Dermis blood vessel endothelial cell (primary cell): ENCODE measurements at regions not wholly inside any gene's neighbourhood (a gene's known extent, or its start where the extent isn't known, plus 50 kb on each side); places are given as distances from the start of the nearest gene placed in this dataset.
"Not testable (repeated sequence)": the region's sequence is repeated elsewhere in the genome, so short reads cannot be mapped to it uniquely, and the experiment has no call there.

Experiments
- DNase-seq: peaks from one replicate; pipeline ENCODE4 v3.0.0; 2010

DNA sequence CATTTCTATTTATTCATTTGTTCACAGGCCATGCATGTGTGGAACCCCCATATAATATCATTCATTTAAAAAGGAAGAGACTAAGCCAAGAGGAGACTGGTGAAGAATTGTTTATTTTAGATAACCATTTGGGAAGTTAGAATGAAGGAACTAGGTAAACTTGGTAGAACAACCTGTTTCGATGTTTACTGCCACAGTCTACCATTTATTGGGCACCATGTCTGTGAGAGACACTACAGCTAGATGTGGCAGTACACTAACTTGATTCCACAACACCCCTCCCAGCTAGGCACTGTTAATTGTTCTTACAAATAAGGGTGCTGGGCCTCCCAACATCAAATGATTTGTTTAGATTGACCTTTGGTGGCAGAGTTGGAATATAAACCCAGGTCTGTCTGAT, 592.4 kb downstream of the EPM2A start:
- no peak for DNase-seq

DNA sequence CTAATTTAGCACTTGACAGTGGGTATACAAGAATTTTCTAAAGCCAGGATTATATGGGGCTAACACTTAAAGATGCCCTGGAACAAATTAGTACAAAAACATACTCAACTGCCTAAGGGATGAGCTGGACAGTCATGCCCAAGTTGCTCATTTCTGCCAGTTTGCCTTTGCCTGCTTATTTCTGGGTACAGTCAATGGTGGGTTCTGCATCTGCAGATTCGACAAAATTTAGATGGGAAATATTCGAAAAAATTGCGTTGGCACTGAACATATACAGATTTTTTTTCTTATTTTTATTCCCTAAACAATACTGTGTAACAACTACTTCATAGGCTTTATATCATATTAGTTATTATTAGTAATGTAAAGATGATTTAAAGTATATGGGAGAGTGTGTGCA, 591.9 kb downstream of the EPM2A start:
- no peak for DNase-seq

- no peak for DNase-seq
Measured at GRCh38 chr6:145147559-145147958, 587.8 kb downstream of the EPM2A start.

GRCh38 chr6:145147981-145148749, 587.2 kb downstream of the EPM2A start:
- no peak for DNase-seq

DNA sequence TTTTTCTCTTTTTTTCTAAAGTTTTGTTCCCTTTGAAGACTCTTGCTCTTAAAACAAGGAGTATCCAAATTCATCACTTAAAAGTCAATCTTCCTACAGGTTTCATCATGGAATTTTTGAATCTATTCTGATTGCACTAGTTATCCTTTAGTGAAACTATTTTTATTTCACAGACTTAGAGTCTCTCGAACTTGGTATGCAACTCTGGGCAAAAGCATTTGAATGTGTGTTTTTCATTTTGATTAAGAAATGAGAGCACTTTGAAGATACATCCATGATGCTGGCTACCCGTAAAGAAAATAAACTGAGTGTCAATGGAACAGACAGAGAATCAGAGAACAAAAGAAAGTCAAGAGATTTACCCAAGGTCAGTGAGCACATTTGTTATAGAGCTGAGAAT, 586.5 kb downstream of the EPM2A start:
- no peak for DNase-seq

DNA sequence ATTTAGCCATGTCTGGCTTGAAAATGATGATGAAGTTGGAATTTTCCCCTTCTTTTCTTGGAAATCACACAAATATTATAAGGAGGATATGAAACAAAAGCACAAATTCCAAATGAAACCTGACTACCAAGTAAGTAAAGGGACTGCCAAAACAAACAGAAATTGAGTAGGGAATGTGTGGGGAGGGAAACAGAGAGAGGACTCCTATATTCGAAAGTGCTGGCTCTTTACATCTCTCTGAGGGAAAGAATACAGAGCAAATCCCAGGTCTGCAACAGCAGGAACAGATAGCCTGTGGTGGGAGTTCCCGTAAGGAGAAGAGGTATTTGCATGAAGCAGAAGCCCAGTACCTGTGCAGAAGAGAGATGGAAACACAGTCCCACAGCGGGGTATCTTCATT, 583.7 kb downstream of the EPM2A start:
- no peak for DNase-seq

- no peak for DNase-seq
Measured at GRCh38 chr6:145153495-145153894, 581.8 kb downstream of the EPM2A start.

GRCh38 chr6:145155411-145155810, 579.9 kb downstream of the EPM2A start:
- no peak for DNase-seq

- DNase-seq: no peak
Measured at GRCh38 chr6:145155873-145156782, 579.2 kb downstream of the EPM2A start.

- DNase-seq: not testable (repeated sequence)
Measured at GRCh38 chr6:145158636-145159035, 576.7 kb downstream of the EPM2A start.

DNA sequence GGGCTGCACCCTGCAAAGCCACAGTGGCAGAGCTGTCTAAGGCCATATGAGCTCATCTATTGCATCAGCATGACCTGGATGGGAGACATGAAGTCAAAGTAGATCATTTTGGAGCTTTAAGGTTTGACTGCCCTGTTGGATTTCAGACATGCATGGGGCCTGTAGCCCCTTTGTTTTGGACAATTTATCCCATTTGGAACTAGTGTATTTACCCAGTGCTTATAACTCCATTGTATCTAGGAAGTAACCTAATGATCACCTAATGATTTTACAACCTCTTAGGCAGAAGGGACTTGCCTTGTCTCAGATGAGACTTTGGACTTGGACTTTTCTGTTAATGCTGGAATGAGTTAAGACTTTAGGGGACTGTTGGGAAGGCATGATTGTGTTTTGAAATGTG, 575.4 kb downstream of the EPM2A start:
- no peak for DNase-seq

DNA sequence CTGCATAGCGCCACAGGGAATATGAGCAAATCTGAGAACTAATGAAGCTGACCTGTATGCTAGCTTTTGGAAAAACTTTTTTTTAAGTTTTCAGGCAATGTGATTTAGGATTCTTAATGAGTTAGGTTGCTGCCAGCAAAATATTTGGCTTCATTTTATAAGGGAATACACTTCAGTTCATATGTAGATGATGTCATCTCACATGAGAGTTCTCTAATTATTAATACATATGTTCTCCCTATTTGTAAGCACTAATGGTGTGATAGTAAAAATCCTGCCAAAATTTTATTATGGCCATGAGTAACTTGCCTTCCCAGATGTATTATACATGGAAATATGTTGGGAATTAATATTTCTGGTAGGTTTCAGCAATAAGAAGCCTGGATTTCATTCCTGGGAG, 573.8 kb downstream of the EPM2A start:
- DNase-seq: no peak

GRCh38 chr6:145169726-145170224, 565.5 kb downstream of the EPM2A start:
- DNase-seq: no peak

- DNase-seq: no peak
Measured at GRCh38 chr6:145175470-145175869, 559.9 kb downstream of the EPM2A start.

- DNase-seq: no peak
Measured at GRCh38 chr6:145178391-145178790, 556.9 kb downstream of the EPM2A start.

- DNase-seq: no peak
Measured at GRCh38 chr6:145187491-145188206, 547.7 kb downstream of the EPM2A start.

GRCh38 chr6:145189836-145190235, 545.5 kb downstream of the EPM2A start:
- DNase-seq: no peak

DNA sequence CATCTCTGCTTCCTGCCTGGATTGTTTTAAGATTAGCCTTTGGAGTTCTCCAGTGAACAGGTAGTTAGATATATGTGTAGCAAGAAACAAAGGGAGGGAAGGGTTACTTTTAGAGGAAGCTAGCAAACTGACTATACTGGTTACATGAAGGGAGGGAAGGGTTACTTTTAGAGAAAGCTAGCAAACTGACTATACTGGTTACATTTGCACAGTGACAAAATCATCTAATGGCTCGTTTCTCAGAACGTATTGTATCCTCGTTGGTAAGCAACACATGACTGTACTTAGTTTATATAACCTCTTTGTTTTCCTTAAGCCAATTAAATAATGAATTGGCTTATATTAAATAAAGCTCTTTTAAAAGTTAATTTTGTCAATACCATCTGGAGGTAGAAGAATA, 540.9 kb downstream of the EPM2A start:
- DNase-seq: no peak

GRCh38 chr6:145199961-145200360, 535.4 kb downstream of the EPM2A start:
- DNase-seq: no peak

DNA sequence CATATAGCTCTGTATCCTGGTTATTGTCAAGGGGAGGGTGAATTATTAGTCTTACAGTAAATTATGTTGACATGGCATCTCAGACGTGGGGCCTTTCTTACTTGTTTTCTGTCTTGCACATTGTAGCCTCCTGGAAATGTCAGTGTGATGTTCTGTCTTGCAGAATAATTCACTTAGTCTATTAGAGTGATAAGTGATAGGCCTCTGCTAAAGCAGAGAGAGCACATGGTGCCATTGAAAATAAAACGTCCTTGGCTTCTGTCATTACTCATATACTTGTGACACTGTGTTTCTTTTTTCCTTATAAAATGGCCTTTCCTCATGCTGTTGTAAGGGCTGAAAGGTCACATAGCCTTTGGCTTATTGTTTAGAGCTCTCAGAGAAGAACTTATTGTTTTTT, 531.0 kb downstream of the EPM2A start:
- no peak for DNase-seq

DNA sequence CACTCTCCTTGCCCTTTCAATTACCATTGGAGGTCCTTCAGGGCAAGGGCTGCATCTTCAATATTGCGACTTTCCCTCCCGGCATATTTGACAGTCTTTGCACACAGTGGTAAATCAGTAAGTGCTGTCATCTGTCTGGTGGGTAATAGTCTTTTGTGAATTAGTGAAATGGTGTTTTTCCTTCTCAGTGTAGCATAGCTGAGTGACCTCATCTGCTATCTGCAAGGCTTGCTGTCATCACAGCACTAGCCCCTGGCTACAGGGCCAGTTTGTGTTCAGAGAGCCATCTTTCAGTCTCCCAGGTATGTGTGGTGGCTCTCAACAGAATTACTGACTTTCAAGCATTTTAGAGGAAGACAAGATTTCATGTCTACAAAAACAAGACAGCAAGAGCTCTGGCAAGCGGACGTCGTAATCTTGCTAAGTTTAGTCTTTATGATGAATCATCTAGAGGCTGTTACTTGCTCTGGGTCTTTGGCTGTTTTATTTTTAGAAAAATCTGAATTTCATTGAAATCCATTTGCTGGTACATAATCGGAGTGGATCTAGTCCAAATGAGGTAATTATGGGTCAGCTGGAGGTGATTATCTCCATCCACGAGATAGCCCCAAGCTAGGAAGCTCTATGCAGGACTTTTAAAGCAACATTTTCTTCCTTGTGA, 528.9 kb downstream of the EPM2A start:
- no peak for DNase-seq

GRCh38 chr6:145208474-145208873, 526.8 kb downstream of the EPM2A start:
- no peak for DNase-seq

- no peak for DNase-seq
Measured at GRCh38 chr6:145209272-145209671, 526.0 kb downstream of the EPM2A start.
